GM12878 (cell line): ENCODE measurements at regions not wholly inside any gene's neighbourhood (a gene's known extent, or its start where the extent isn't known, plus 50 kb on each side); places are given as distances from the start of the nearest gene placed in this dataset.

Experiments used
- CHD4 ChIP-seq: fragments of 200-600 bp; sonication (generic); IDR thresholded peaks from 2 replicates; pipeline ENCODE4 v1.6.1; 2016; ENCODE audit warnings: mild to moderate bottlenecking
- EZH2 ChIP-seq: IDR thresholded peaks from 2 replicates; pipeline ENCODE4 v1.6.1; 2012; ENCODE audit warnings: low read depth, mild to moderate bottlenecking, control low read depth, inconsistent platforms, low read length, borderline replicate concordance; ENCODE audit not compliant: control insufficient read depth
- HDAC2 ChIP-seq: fragments of 200-600 bp; sonication (generic); IDR thresholded peaks from 2 replicates; pipeline ENCODE4 v1.6.1; 2017
- NFYA ChIP-seq: IDR thresholded peaks from 2 replicates; pipeline ENCODE4 v1.6.1; 2011; ENCODE audit warnings: low read depth, mild to moderate bottlenecking, low read length, improper control_type of control experiment, borderline replicate concordance
- RAD21 ChIP-seq: IDR thresholded peaks from 2 replicates; pipeline ENCODE4 v1.6.1; 2011; ENCODE audit warnings: mild to moderate bottlenecking, low read depth, low read length, moderate library complexity; ENCODE audit not compliant: insufficient read depth
- TF ChIP-seq, protein P1 (sequence below), 3 experiments: IDR thresholded peaks in 2 of 3; conservative IDR thresholded peaks in 1 of 3; 2 replicates each; pipeline ENCODE4 v1.5.1; 2011; ENCODE audit warnings: low read depth in 3 of 3, low read length in 3 of 3, mild to moderate bottlenecking in 3 of 3, control low read depth in 2 of 3, moderate library complexity in 2 of 3, inconsistent platforms in 1 of 3, mixed read lengths in 1 of 3; ENCODE audit not compliant: control insufficient read depth in 2 of 3, insufficient read depth in 1 of 3; ENCODE audit errors: extremely low read depth in 1 of 3
- TF ChIP-seq, protein P2 (sequence below): fragments of 450-650 bp; IDR thresholded peaks from 2 replicates; pipeline ENCODE4 v1.6.1; 2016; ENCODE audit warnings: mild to moderate bottlenecking, moderate library complexity, borderline replicate concordance

DNA sequence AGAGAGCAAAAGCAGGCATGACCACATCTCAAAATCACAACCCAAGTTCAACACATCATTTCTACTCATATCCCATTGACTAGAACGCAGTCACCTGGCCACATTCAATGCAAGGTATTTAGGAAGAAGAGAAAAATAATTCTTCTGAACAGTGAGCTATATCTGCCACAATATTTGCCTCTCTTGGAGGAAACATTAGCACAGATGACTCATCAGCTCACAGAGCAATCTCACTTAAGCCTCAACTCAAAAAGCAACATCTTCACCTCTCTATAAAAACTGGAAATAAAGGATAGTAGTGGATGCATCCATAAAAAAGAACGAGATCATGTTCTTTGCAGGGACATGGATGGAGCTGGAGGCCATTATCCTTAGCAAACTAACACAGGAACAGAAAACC lies 143.9 kb upstream of the FMN2 start:
- TF ChIP-seq RAD21, result no peak
- TF ChIP-seq, protein P1, sequence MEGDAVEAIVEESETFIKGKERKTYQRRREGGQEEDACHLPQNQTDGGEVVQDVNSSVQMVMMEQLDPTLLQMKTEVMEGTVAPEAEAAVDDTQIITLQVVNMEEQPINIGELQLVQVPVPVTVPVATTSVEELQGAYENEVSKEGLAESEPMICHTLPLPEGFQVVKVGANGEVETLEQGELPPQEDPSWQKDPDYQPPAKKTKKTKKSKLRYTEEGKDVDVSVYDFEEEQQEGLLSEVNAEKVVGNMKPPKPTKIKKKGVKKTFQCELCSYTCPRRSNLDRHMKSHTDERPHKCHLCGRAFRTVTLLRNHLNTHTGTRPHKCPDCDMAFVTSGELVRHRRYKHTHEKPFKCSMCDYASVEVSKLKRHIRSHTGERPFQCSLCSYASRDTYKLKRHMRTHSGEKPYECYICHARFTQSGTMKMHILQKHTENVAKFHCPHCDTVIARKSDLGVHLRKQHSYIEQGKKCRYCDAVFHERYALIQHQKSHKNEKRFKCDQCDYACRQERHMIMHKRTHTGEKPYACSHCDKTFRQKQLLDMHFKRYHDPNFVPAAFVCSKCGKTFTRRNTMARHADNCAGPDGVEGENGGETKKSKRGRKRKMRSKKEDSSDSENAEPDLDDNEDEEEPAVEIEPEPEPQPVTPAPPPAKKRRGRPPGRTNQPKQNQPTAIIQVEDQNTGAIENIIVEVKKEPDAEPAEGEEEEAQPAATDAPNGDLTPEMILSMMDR (IDR thresholded peaks at IDR 0.05 in 2 of 3, conservative IDR thresholded peaks at IDR 0.05 in 1 of 3; ENCODE audit: control insufficient read depth in 2 of 3, extremely low read depth in 1 of 3, insufficient read depth in 1 of 3, low read depth in 3 of 3, low read length in 3 of 3), result no peak
- no peak for TF ChIP-seq NFYA
- TF ChIP-seq CHD4, result no peak
- no peak for TF ChIP-seq HDAC2
- no peak for TF ChIP-seq EZH2
- TF ChIP-seq, protein P2, sequence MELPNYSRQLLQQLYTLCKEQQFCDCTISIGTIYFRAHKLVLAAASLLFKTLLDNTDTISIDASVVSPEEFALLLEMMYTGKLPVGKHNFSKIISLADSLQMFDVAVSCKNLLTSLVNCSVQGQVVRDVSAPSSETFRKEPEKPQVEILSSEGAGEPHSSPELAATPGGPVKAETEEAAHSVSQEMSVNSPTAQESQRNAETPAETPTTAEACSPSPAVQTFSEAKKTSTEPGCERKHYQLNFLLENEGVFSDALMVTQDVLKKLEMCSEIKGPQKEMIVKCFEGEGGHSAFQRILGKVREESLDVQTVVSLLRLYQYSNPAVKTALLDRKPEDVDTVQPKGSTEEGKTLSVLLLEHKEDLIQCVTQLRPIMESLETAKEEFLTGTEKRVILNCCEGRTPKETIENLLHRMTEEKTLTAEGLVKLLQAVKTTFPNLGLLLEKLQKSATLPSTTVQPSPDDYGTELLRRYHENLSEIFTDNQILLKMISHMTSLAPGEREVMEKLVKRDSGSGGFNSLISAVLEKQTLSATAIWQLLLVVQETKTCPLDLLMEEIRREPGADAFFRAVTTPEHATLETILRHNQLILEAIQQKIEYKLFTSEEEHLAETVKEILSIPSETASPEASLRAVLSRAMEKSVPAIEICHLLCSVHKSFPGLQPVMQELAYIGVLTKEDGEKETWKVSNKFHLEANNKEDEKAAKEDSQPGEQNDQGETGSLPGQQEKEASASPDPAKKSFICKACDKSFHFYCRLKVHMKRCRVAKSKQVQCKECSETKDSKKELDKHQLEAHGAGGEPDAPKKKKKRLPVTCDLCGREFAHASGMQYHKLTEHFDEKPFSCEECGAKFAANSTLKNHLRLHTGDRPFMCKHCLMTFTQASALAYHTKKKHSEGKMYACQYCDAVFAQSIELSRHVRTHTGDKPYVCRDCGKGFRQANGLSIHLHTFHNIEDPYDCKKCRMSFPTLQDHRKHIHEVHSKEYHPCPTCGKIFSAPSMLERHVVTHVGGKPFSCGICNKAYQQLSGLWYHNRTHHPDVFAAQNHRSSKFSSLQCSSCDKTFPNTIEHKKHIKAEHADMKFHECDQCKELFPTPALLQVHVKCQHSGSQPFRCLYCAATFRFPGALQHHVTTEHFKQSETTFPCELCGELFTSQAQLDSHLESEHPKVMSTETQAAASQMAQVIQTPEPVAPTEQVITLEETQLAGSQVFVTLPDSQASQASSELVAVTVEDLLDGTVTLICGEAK, result no peak
